A673 (cell line): ENCODE measurements at regions not wholly inside any gene's neighbourhood (a gene's known extent, or its start where the extent isn't known, plus 50 kb on each side); places are given as distances from the start of the nearest gene placed in this dataset.
"Not testable (repeated sequence)": the region's sequence is repeated elsewhere in the genome, so short reads cannot be mapped to it uniquely, and the experiment has no call there.

Source experiments
- BruUV-seq: library from RNA; stranded (reverse); fragments of 400-500 nt; replicated peaks from 2 replicates; lab custom pipeline; 2021; lab: Mats Ljungman, UMichigan
- CTCF ChIA-PET: fragments of 300-600 bp; sonication (Branson Sonifier 250); formaldehyde crosslinking; loops from one replicate; lab custom pipeline; 2022; ENCODE audit warnings: antibody characterized with exemption; lab: Charles Lee
- POLR2A ChIA-PET: fragments of 300-600 bp; sonication (Branson Sonifier 250); formaldehyde crosslinking; loops from one replicate; lab custom pipeline; 2022; ENCODE audit warnings: antibody characterized with exemption; ENCODE audit not compliant: low non-redundant PET; lab: Charles Lee
- DNase-seq: peaks from one replicate; pipeline ENCODE4 v3.0.0-alpha.2; 2015; ENCODE audit warnings: low spot score
- H3K27ac ChIP-seq: fragments of 200-600 bp; sonication (generic); 2 replicates; pipeline ENCODE4 v1.5.1; 2016; ENCODE audit warnings: mixed run types, low read depth, mild to moderate bottlenecking, mixed read lengths, antibody characterized with exemption, low read length; ENCODE audit not compliant: poor library complexity, severe bottlenecking
- H3K27me3 ChIP-seq: fragments of 200-600 bp; sonication (generic); replicated peaks from 2 replicates; pipeline ENCODE4 v1.6.1; 2017; ENCODE audit warnings: mixed run types, low read depth, mild to moderate bottlenecking, mixed read lengths, antibody characterized with exemption, low read length; ENCODE audit not compliant: insufficient read depth, poor library complexity
- H3K36me3 ChIP-seq: fragments of 200-600 bp; sonication (generic); 2 replicates; pipeline ENCODE4 v1.6.1; 2016; ENCODE audit warnings: mixed run types, mild to moderate bottlenecking, mixed read lengths, antibody characterized with exemption, low read length; ENCODE audit not compliant: insufficient read depth, poor library complexity, severe bottlenecking
- H3K4me1 ChIP-seq: fragments of 200-600 bp; sonication (generic); 2 replicates; pipeline ENCODE4 v1.6.1; 2017; ENCODE audit warnings: mixed run types, mild to moderate bottlenecking, mixed read lengths, antibody characterized with exemption, low read length; ENCODE audit not compliant: insufficient read depth, poor library complexity, severe bottlenecking
- H3K4me3 ChIP-seq: fragments of 200-600 bp; sonication (generic); 2 replicates; pipeline ENCODE4 v1.5.1; 2016; ENCODE audit warnings: low read depth, mixed run types, mild to moderate bottlenecking, mixed read lengths, low read length; ENCODE audit not compliant: poor library complexity, severe bottlenecking
- H3K9me3 ChIP-seq: fragments of 200-600 bp; sonication (generic); 2 replicates; pipeline ENCODE4 v1.6.1; 2016; ENCODE audit warnings: mixed run types, low read depth, mild to moderate bottlenecking, mixed read lengths, antibody characterized with exemption, low read length; ENCODE audit not compliant: poor library complexity, severe bottlenecking
- EZH2 ChIP-seq: fragments of 200-600 bp; sonication (generic); IDR thresholded peaks from 2 replicates; pipeline ENCODE4 v1.6.1; 2017; ENCODE audit warnings: borderline replicate concordance, low read depth, mild to moderate bottlenecking, mixed read lengths, antibody characterized with exemption, low read length; ENCODE audit not compliant: poor library complexity, severe bottlenecking
- intact Hi-C: fragments of 100-400 bp; cut with micrococcal nuclease; formaldehyde crosslinking; loops from one replicate; pipeline ENCODE4 v1.10.0; 2022; ENCODE audit not compliant: unreplicated experiment
- TF ChIP-seq, protein P1 (sequence below): fragments of 300-800, 200-600 bp; sonication (generic); conservative IDR thresholded peaks from 2 replicates; pipeline ENCODE4 v1.5.1; 2017; ENCODE audit warnings: low read depth, mild to moderate bottlenecking, antibody characterized with exemption, low read length, moderate library complexity, mixed read lengths

DNA sequence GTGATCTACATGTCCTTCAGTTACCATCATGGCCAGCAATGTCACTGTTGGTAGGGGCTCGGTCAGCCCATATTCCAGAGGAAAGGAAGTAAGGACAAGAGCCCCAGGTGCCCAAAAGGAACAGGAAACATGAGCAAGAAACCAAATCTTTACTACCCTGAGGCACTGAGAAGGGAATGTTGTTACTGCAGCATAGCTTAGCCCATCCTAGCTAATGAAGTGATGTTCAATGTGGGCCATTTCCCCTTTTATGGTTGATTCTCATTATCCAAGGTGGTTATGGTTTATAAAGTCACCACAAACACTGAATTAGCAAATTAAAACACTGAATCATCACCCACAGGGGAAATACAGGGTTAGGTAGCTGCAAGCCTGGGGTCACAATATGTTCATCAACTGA is 88.4 kb upstream of the C10orf90 start:
- Histone ChIP-seq H3K4me3 (no peak overlapping the region), H3K27ac (no peak overlapping the region), H3K9me3 (no peaks in the 10 kb centered on the region), H3K36me3 (no peaks in the 10 kb centered on the region), H3K4me1 (no peaks in the 10 kb centered on the region), H3K27me3 (no peaks in the 10 kb centered on the region)
- ChIA-PET POLR2A (no interaction called here), CTCF (no interaction called here)
- TF ChIP-seq, protein P1, sequence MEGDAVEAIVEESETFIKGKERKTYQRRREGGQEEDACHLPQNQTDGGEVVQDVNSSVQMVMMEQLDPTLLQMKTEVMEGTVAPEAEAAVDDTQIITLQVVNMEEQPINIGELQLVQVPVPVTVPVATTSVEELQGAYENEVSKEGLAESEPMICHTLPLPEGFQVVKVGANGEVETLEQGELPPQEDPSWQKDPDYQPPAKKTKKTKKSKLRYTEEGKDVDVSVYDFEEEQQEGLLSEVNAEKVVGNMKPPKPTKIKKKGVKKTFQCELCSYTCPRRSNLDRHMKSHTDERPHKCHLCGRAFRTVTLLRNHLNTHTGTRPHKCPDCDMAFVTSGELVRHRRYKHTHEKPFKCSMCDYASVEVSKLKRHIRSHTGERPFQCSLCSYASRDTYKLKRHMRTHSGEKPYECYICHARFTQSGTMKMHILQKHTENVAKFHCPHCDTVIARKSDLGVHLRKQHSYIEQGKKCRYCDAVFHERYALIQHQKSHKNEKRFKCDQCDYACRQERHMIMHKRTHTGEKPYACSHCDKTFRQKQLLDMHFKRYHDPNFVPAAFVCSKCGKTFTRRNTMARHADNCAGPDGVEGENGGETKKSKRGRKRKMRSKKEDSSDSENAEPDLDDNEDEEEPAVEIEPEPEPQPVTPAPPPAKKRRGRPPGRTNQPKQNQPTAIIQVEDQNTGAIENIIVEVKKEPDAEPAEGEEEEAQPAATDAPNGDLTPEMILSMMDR = no peak
- TF ChIP-seq EZH2 = no peak
- DNase-seq = no peak
- intact Hi-C loops = no loop called here
- no TSS peak for BruUV-seq

DNA sequence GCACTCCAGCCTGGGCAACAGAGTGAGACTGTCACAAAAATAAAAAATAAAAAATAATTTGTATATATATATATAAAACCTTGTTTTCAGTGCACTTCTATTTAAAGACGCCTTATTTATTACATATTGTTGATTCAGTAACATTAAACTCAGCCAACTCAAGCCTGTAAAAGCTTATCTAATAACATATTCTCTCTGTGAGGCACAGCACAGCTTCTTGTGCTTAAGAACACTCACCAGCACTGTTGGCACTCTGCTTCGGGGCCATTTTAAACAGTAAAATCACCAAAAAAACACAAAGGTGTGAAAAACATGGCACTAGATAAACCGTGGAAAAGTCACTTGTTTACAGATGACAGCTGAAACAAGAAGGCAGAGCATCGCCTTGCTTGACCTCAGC is 89.0 kb upstream of the C10orf90 start:
- BruUV-seq = no TSS peak
- POLR2A ChIA-PET = no interaction called here
- no peak for DNase-seq
- TF ChIP-seq, protein P1 = no peak
- no peak for TF ChIP-seq EZH2
- H3K36me3 ChIP-seq = no peaks in the 10 kb centered on the region
- no peak overlapping the region for H3K27ac ChIP-seq
- no peaks in the 10 kb centered on the region for H3K4me1 ChIP-seq
- H3K9me3 ChIP-seq = no peaks in the 10 kb centered on the region
- CTCF ChIA-PET = no interaction called here
- H3K27me3 ChIP-seq = no peaks in the 10 kb centered on the region
- intact Hi-C loops = no loop called here
- H3K4me3 ChIP-seq = no peak overlapping the region

DNA sequence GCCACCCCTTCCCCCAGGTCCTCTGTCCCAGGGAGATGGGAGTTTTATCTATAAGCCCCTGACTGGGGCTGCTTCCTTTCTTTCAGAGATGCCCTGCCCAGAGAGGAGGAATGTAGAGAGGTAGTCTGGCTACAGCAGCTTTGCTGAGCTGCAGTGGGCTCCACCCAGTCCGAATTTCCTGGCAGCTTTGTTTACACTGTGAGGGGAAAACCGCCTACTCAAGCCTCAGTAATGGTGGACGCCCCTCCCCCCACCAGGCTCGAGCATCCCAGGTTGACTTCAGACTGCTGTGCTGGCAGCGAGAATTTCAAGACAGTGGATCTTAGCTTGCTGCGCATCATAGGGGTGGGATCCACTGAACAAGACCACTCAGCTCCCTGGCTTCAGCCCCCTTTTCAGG is 96.2 kb upstream of the C10orf90 start:
- POLR2A ChIA-PET, H3K27ac ChIP-seq, H3K27me3 ChIP-seq, H3K36me3 ChIP-seq, intact Hi-C loops, CTCF ChIA-PET, H3K9me3 ChIP-seq, H3K4me1 ChIP-seq, BruUV-seq, H3K4me3 ChIP-seq, DNase-seq: not testable (repeated sequence)

DNA sequence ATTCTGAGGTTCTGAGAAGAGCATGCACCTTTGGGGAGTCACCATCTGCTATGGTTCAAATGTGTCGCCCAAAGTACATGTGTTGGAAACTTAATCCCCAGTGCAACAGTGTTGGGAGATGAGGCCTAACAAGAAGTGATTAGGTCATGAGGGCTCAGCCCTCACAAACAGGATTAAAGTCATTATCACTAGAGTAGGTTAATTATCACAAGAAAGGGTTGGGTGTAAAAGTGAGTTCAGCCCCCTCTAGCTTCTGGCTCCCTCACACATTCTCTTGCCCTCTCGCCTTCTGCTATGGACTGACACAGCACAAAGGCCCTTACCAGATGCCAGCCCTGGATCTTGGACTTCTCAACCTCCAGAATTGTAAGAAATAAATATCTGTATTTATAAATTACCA is 100.3 kb upstream of the C10orf90 start:
- no peaks in the 10 kb centered on the region for H3K36me3 ChIP-seq
- no peaks in the 10 kb centered on the region for H3K4me1 ChIP-seq
- no peak overlapping the region for H3K4me3 ChIP-seq
- no peak for DNase-seq
- no peaks in the 10 kb centered on the region for H3K9me3 ChIP-seq
- TF ChIP-seq, protein P1 = no peak
- no peak for TF ChIP-seq EZH2
- intact Hi-C loops = no loop called here
- ChIA-PET CTCF (no interaction called here), POLR2A (no interaction called here)
- H3K27ac ChIP-seq = no peak overlapping the region
- H3K27me3 ChIP-seq = peaks cover 3% of the 10 kb centered on the region
- no TSS peak for BruUV-seq
